NCI-H1105 (cell line): ENCODE measurements at regions not wholly inside any gene's neighbourhood (a gene's known extent, or its start where the extent isn't known, plus 50 kb on each side); places are given as distances from the start of the nearest gene placed in this dataset.
A peak's percentile ranks its signal among the peaks of the same experiment; 100 is the strongest.

Experiments
- DNase-seq: peaks from one replicate; lab custom pipeline; 2025; lab: John Stamatoyannopoulos, UW

DNA sequence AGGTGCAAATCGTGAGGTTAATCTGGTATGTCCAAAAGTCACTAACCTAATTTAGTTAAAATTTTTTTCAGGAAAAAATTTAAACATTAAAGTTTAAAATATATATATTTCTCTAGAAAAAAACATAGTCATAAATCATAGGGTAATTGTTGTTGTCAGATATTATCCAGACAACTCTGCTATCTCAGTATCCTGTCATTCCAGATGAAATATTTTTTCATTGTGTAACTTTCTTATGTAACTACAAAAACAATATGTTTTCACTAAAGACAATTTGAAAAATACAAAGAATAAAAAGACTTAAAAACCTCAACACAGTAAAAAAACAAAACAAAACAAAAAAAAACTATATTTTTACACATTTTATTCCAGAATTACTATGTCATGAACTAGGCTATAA is 57.6 kb downstream of the TENT5A start:
- DNase-seq: no peak

DNA sequence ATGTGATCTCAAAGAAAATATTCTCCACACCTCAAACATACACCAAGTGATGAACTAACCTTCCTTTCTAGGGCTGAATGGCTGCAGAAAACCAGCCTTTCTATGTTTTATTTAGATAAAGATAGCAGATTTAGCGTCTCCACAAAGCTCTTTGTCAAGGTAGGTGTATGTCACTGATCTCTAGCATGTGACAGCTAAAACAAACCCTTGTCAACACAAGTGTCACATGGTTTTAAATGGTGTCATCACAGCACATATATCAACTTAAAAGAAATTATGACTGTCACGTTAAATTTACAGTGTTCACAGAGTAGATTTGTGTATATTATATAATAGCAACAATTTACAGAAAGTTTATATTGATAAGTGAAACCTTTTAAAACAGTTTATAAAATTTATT is 58.3 kb downstream of the TENT5A start:
- DNase-seq: no peak

DNA sequence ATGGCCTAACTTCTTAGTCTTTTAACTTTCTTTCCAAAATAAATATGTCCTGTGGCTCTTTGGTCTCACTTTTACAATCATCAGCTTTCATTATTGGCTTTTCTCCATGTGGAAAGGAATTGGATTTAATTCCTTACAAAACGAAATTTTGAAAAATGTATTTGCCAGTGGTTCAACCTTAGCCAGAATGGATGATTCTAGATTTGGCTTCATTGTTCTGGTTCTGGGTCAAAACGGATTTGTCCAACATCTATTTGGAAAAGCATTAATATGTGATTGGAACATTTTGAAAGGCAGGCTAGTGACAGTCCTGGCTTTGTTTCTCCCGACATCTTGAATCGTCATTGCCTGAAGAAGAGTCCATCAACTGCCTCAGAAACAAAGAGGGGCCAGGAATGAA is 59.2 kb downstream of the TENT5A start:
- no peak for DNase-seq

DNA sequence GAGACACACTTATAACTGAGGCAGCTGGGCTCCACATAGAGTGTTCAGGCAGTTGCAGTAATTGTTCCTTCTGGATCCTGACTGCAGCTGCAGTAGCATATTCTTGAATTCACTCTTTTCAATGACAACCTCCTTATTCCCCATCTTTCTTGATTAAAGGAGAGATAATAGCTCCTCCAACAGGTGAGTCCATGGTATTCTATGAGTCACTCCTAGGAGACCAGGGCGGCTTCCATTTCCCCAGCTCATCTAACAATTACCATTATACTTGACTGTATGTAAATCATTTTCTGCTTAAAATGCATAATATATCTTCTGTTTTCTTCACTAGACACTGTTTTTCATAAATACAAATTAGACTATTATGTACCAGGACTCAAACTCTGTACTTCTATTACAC is 62.4 kb downstream of the TENT5A start:
- no peak for DNase-seq

DNA sequence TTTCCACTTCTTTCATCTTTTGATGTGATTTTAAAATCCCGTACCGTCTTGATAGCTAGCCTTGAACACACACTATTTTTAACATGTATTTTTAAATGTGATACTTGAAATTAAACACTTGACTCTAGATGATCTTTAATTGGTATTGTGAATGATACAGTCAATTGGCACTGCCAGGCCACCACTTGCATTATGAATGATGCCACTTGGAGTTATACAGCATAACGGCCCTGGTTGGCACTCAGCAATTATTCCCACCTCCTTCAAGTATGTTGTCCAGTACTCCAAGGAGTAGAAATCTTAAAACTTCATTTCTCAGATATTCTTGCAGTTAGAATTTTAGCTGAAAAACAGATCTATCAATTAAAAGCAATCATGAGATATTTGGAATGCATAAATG is 62.9 kb downstream of the TENT5A start:
- peak; percentile 8 for DNase-seq

DNA sequence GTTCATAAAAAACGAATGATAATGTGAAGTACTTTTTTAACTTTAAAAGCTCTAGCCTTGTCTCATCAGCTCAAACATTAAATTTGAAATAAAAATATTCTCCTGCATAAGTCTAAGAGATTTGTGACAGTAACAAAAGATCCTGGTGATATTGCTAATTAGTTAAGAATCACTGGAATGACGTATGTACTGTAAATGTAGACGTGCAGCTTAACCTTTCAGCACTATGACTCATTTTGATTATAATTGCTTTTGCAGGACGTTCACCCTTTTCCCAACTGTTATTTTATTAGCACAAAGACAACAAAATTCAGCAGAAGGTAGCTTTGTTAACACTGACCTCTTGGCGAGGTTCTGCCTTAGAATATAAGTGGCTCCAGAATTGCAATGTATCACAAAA is 68.6 kb downstream of the TENT5A start:
- DNase-seq: no peak

- DNase-seq: no peak
Measured at GRCh38 chr6:81682858-81683620, 69.4 kb downstream of the TENT5A start.

DNA sequence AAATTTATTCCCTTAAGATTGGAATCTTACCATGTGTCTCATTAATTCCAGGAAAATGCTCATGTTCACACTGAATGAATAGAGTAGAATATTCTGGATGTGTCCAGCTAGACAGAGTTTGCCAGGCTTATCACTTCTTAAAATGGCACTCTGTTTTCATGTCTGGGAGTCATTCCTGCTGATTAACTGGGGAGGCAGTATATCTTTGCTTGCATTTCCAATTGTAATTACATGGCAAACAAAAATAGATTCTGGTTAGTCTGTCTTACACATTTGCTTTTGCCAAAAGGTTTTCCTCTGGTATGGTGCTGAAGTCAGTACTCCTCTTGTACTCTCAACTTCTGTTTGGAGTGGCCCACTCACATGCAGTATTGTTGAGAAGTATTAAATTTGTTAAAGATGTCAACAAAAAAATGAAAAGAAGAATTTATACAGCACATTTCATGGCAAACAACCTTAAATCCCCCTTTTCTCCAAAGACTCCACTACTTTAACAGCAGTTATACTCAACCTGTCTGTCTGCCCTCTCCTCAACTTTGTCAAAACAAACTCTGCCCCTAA is 70.2 kb downstream of the TENT5A start:
- DNase-seq: no peak

- DNase-seq: no peak
Measured at GRCh38 chr6:81669445-81669844, 83.0 kb downstream of the TENT5A start.

- no peak for DNase-seq
Measured at GRCh38 chr6:81668615-81669047, 83.8 kb downstream of the TENT5A start.

DNA sequence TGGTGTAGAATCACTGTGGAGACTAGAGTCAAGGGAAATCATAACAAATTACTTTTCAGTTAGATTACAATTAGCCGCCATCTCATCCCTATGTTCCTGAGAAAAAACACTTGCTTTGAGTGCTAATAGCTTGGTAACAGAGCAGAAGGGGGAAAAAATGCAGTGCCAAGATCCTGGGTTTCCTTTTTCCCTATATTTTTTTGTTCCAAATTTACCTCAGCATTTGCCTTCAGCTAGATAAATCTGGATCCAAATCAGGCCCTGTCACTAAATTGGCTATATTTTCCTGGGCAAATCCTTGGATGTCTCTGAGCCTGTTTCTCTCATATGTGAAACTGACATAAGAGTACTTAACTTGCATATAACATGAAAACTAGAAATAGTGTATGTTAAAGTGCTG is 86.0 kb downstream of the TENT5A start:
- DNase-seq: no peak

DNA sequence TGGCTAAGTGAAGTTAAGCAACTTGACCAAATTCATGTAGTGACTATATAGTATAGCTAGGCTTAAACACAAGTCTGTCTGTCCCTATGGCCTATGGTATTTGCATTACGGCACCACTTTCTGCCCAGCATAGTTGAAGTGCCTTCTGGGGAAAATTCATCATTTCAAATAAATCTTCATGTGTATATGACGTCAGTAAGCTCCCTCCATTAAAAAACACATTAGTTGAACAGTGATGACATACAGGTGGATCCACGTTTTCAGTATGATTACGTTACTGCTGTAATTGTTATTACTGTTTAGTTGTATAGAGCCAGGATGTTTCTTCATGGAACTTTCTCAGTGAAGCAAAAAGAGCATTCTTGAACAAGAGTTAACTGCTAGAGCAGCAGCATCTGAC is 96.2 kb downstream of the TENT5A start:
- DNase-seq: no peak

- DNase-seq: no peak
Measured at GRCh38 chr6:81655696-81656095, 96.8 kb downstream of the TENT5A start.

DNA sequence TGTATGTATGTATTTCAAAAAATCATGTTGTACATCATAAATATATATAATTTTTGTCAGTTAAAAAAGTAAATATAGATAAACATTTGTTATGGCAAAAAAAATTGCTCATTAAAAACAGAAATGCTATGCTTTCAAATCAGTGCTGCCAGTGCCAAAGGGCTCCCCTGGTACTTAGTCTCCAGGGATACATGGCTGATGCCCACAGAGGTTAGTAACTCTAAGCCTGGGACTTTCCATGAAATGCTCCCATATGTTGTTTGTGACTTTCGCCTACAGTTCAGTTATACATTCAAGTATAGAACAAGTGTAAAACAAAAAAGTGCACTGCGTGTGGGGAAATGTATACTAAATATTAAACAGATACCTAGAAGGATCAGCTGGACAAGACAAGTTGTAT is 104.0 kb downstream of the TENT5A start:
- no peak for DNase-seq

DNA sequence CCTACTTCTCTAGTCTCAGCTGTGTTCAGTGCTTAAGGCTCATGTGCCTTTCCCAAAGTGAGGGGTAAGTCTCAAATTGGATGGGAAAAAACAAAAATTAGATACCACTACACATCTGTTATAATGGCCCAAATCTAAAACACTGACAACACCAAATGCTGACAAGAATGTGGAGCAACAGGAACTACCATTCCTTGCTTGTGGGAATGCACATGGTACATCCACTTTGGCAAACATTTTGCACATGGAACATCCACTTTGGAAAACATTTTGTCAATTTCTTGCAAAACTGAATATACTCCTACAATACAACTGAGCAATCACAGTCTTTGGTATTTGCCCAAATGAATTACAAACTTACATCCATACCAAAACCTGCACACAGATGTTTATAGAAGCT is 109.3 kb downstream of the TENT5A start:
- DNase-seq: no peak

DNA sequence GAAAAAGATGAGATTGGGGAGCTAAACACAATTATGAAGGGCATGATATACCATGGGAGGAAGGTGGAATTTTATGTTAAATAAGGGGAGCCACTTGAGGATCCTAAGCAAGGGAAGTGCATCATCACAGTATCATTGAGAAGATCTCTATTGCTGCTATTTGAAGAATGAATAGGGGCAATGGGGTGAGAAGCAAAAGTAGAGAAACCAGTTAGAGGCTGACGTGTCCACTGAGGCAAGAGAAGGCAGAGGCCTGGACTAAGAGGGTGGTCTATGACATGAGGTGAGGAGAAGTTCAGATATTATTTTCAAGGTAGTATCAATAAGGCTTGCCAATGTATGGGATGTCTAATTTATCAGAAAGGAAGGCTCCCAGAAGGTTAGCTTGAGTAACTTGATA is 111.6 kb downstream of the TENT5A start:
- no peak for DNase-seq

DNA sequence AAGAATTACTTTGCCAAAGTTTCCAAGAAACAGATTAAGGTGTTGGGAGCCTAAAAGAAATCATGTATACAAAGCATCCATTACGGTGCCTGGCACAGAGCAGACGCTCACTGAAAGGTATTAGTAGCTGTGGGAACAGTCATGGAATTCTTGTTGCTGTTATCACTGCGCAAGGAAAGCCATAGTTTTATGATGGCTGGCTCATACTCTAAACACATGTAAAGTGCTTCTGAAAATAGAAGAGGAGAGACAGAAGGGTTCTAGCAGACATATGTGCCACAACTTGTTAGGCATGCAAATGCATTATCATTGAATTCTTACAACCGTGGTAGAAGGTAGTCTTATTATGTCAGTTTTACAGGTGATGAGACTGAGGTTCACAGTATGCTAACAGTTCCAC is 112.4 kb downstream of the TENT5A start:
- no peak for DNase-seq

- no peak for DNase-seq
Measured at GRCh38 chr6:81638366-81638765, 114.1 kb downstream of the TENT5A start.

DNA sequence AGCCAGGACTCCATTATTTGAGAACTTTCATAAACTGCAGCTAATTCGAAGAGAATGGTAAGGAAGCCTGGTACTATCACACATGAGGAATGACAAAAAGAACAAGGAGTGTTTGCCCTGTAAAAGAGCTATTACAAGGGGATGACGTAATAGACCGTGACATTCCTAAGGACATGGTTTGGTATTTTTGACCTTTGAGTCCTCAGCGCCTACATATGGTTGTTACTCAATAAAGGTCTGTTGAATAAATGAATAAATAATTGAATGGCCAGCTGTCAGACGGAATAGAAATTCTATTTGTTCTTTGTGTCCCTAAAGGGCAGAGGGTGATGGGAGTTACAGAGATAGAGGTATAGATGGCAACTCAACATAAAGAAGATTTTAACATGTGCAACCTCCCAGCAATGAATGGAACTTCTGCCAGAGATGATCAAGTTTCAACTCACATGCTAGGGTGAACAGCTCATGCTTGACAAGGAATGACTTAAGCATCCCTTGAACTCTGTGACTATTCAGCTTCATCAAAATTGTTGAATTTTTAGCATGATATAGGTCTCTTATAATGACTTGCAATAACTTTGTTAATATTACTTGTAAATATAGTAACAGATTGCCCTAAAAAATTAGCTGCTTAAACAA is 115.4 kb downstream of the TENT5A start:
- no peak for DNase-seq

GRCh38 chr6:81634155-81634880 is 118.2 kb downstream of the TENT5A start:
- no peak for DNase-seq

DNA sequence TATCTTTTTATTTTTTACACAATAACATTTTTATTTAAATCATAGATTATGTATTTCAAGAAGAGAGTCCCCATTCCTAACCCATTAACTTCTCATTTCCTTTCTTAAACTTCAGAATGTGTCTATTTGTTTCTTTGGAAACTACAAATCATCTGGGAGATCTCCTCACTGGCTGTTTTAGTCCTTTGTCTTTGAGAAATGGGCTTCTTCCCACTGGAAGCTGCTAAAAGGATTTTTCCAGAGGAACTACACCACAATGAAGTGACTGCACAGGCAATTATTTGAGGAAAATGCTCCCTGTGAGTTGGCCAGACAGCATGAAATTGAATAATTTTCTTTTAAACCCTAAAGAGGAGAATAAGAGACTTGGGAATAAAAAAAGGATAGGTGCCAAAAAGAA is 119.1 kb downstream of the TENT5A start:
- DNase-seq: no peak

DNA sequence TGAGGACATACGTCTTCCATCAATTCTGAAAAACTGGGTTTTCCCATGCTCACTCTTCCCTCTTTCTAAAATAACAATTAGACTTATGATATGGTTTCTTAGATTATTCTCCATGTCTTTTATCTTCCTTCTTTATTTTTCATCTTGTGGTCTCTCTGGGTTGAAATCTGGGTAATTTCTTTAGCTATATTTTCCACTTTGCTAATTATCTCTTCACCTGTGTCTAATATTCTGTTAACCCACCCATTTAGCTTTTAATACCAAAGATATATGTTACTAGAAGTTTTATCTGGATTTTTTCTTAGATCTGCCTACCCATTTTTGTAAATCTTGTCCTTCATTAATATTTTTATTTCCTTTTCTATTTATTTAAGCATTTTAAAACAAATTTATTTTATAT is 121.8 kb downstream of the TENT5A start:
- DNase-seq: no peak

DNA sequence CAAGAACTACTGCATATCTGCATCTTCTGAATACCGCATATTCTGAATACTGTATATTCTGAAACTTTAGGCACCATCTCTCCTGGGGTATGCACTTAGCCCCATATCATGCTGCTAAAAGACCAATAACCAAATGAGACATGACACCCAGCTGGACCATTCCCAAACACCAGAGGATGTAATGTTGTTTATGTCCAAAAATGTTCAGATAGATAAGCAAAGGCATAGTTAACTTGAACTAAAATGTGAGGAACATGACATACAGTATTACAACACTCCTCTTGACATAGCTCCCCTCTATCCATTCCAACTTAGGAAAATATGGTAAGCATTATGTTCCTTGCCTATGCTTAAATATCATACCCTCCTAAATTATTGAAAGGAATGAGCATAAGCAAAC is 127.3 kb downstream of the TENT5A start:
- no peak for DNase-seq
